ENCODE measurements at regions not wholly inside any gene's neighbourhood (a gene's known extent, or its start where the extent isn't known, plus 50 kb on each side); places are given as distances from the start of the nearest gene placed in this dataset.

- DNase-seq = no peak
These were observed 237.3 kb downstream of the TMEM167A start for GRCh38 chr5:82839881-82840280.

GRCh38 chr5:82835488-82835887, 241.7 kb downstream of the TMEM167A start:
- DNase-seq = no peak

GRCh38 chr5:82834151-82834550, 243.0 kb downstream of the TMEM167A start:
- DNase-seq = no peak

- DNase-seq = no peak
These were observed 243.9 kb downstream of the TMEM167A start for GRCh38 chr5:82833277-82833676.

GRCh38 chr5:82832445-82832844, 244.7 kb downstream of the TMEM167A start:
- DNase-seq = no peak

- no peak for DNase-seq
These were observed 249.0 kb downstream of the TMEM167A start for GRCh38 chr5:82828211-82828610.

GRCh38 chr5:82827651-82828050, 249.5 kb downstream of the TMEM167A start:
- DNase-seq = no peak

GRCh38 chr5:82822634-82822927, 254.6 kb downstream of the TMEM167A start:
- DNase-seq = no peak

GRCh38 chr5:82821846-82822633, 255.2 kb downstream of the TMEM167A start:
- DNase-seq = no peak

- DNase-seq = no peak
These were observed 256.0 kb downstream of the TMEM167A start for GRCh38 chr5:82820961-82821845.

- DNase-seq = no peak
These were observed 257.0 kb downstream of the TMEM167A start for GRCh38 chr5:82820188-82820587.

GRCh38 chr5:82817897-82818676, 259.1 kb downstream of the TMEM167A start:
- no peak for DNase-seq

GRCh38 chr5:82816926-82817325, 260.3 kb downstream of the TMEM167A start:
- no peak for DNase-seq

- no peak for DNase-seq
These were observed 261.3 kb downstream of the TMEM167A start for GRCh38 chr5:82815871-82816270.

- DNase-seq = no peak
These were observed 263.3 kb downstream of the TMEM167A start for GRCh38 chr5:82813861-82814260.

GRCh38 chr5:82812575-82812974, 264.6 kb downstream of the TMEM167A start:
- DNase-seq = no peak

- no peak for DNase-seq
These were observed 265.7 kb downstream of the TMEM167A start for GRCh38 chr5:82811490-82811889.

GRCh38 chr5:82809420-82810143, 267.6 kb downstream of the TMEM167A start:
- DNase-seq = no peak

GRCh38 chr5:82808960-82809359, 268.2 kb downstream of the TMEM167A start:
- no peak for DNase-seq

- DNase-seq = no peak
These were observed 270.2 kb downstream of the TMEM167A start for GRCh38 chr5:82807021-82807420.

GRCh38 chr5:82806513-82806912, 270.7 kb downstream of the TMEM167A start:
- DNase-seq = no peak

GRCh38 chr5:82804155-82804690, 273.0 kb downstream of the TMEM167A start:
- no peak for DNase-seq

Measured in cerebellar nuclear complex (tissue), 1 donor.